B cell (primary cell): ENCODE measurements at regions not wholly inside any gene's neighbourhood (a gene's known extent, or its start where the extent isn't known, plus 50 kb on each side); places are given as distances from the start of the nearest gene placed in this dataset.

ENCODE experiments used
- ATAC-seq: fragments of 200-7000 bp; cut with Tn5 transposase; one replicate; pipeline ENCODE4 v1.10.0; 2021; ENCODE audit warnings: low read depth, mild to moderate bottlenecking, moderate number of reproducible peaks, moderate library complexity
- CTCF ChIA-PET: fragments of 350-600 bp; sonication (Branson Sonifier 250); formaldehyde crosslinking; loops from one replicate; lab custom pipeline; 2021; ENCODE audit warnings: antibody characterized with exemption, inconsistent platforms; lab: Charles Lee
- POLR2A ChIA-PET: fragments of 350-600 bp; sonication (Branson Sonifier 250); formaldehyde crosslinking; loops from one replicate; lab custom pipeline; 2021; ENCODE audit warnings: antibody characterized with exemption; lab: Charles Lee
- DNase-seq: peaks from one replicate; pipeline ENCODE4 v3.0.0; 2013
- H2AFZ ChIP-seq: 2 replicates; pipeline ENCODE4 v1.6.1; 2012; ENCODE audit warnings: mild to moderate bottlenecking, low read depth, low read length; ENCODE audit not compliant: insufficient read depth, poor library complexity, severe bottlenecking
- H3K27ac ChIP-seq, 2 donors: 1 replicate in 1 of 2; 2 replicates in 1 of 2; pipeline ENCODE4 v1.5.1; 2012 to 2013; ENCODE audit warnings: low read length in 2 of 2, mild to moderate bottlenecking in 2 of 2, moderate library complexity in 1 of 2
- H3K27me3 ChIP-seq, 4 experiments: fragments of 200-600 bp in 1 of 4; sonication (generic) in 1 of 4; replicated peaks in 1 of 4; 1 replicate in 2 of 4; 2 replicates in 2 of 4; pipeline versions ENCODE4 v1.6.1 to v1.7.0; 2013 to 2016; ENCODE audit warnings: low read length in 3 of 4, mild to moderate bottlenecking in 2 of 4, mixed read lengths in 1 of 4, moderate library complexity in 1 of 4; ENCODE audit not compliant: insufficient read depth in 4 of 4, control insufficient read depth in 3 of 4; ENCODE audit errors: control extremely low read depth in 1 of 4
- H3K36me3 ChIP-seq, 2 experiments: replicated peaks in 1 of 2; 1 replicate in 1 of 2; 2 replicates in 1 of 2; pipeline versions ENCODE4 v1.6.1 to v1.7.1; 2013; ENCODE audit warnings: low read length in 1 of 2; ENCODE audit not compliant: insufficient read depth in 2 of 2, control insufficient read depth in 1 of 2; ENCODE audit errors: control extremely low read depth in 1 of 2, extremely low read depth in 1 of 2
- H3K4me1 ChIP-seq, 2 donors: fragments of 200-600 bp in 1 of 2; sonication (generic) in 1 of 2; 1 replicate in 1 of 2; 2 replicates in 1 of 2; pipeline versions ENCODE4 v1.5.1 to v1.6.1; 2013 to 2017; ENCODE audit warnings: low read length in 2 of 2; ENCODE audit not compliant: control insufficient read depth in 2 of 2, insufficient read depth in 2 of 2
- H3K4me2 ChIP-seq: replicated peaks from 2 replicates; pipeline ENCODE3; 2012; ENCODE audit warnings: mild to moderate bottlenecking, low read depth, low read length; ENCODE audit not compliant: poor library complexity, severe bottlenecking
- H3K4me3 ChIP-seq, 5 experiments: fragments of 200-600 bp in 1 of 5; sonication (generic) in 1 of 5; 1 replicate in 3 of 5; 2 replicates in 2 of 5; pipeline versions ENCODE4 v1.5.1 to v1.7.0; 2011 to 2016; ENCODE audit warnings: low read length in 4 of 5, mild to moderate bottlenecking in 4 of 5, low read depth in 2 of 5, control low read depth in 1 of 5, moderate library complexity in 1 of 5; ENCODE audit not compliant: insufficient read depth in 1 of 5; ENCODE audit errors: control extremely low read depth in 1 of 5, extremely low read depth in 1 of 5
- H3K79me2 ChIP-seq: fragments of 200-600 bp; sonication (generic); one replicate; pipeline ENCODE4 v1.6.0; 2016; ENCODE audit warnings: low read length; ENCODE audit not compliant: control insufficient read depth, insufficient read depth
- H3K9ac ChIP-seq: fragments of 200-600 bp; sonication (generic); 2 replicates; pipeline ENCODE4 v1.6.1; 2017; ENCODE audit warnings: mild to moderate bottlenecking, low read length, moderate library complexity
- H3K9me3 ChIP-seq, 3 donors: one replicate each; pipeline versions ENCODE4 v1.6.1 to v1.7.1; 2013; ENCODE audit warnings: low read length in 2 of 3; ENCODE audit not compliant: control insufficient read depth in 2 of 3, insufficient read depth in 1 of 3; ENCODE audit errors: control extremely low read depth in 1 of 3
- H4K20me1 ChIP-seq: 2 replicates; pipeline ENCODE4 v1.6.0; 2012; ENCODE audit warnings: mild to moderate bottlenecking, low read length; ENCODE audit not compliant: insufficient read depth, control insufficient read depth, poor library complexity, severe bottlenecking
- H3K27ac Mint-ChIP-seq: one replicate; pipeline ENCODE4 v1.8.0; 2021; ENCODE audit warnings: mixed read lengths
- H3K27me3 Mint-ChIP-seq: one replicate; pipeline ENCODE4 v1.8.0; 2021; ENCODE audit warnings: mixed read lengths
- H3K4me1 Mint-ChIP-seq: one replicate; pipeline ENCODE4 v1.8.0; 2021; ENCODE audit warnings: mixed read lengths
- H3K4me3 Mint-ChIP-seq: one replicate; pipeline ENCODE4 v1.8.0; 2021; ENCODE audit warnings: mixed read lengths
- H3K9me3 Mint-ChIP-seq: one replicate; pipeline ENCODE4 v1.8.0; 2022; ENCODE audit warnings: mixed read lengths; ENCODE audit not compliant: insufficient read depth
- CTCF ChIP-seq: fragments of 200-600 bp; IDR thresholded peaks from one replicate; pipeline ENCODE4 v1.8.0; 2022; ENCODE audit warnings: antibody characterized with exemption, mild to moderate bottlenecking
- EZH2 ChIP-seq: IDR thresholded peaks from 2 replicates; pipeline ENCODE4 v1.6.1; 2012; ENCODE audit warnings: borderline replicate concordance, low read depth, mild to moderate bottlenecking, moderate library complexity, low read length; ENCODE audit not compliant: insufficient read depth, poor library complexity, severe bottlenecking
- WGBS: methylation state at CpG from one replicate; pipeline ENCODE4 v1.1.5; 2013; ENCODE audit warnings: missing lambda C conversion rate; ENCODE audit not compliant: insufficient coverage; 5-methylcytosine and 5-hydroxymethylcytosine counted together
- intact Hi-C: fragments of 100-400 bp; cut with micrococcal nuclease; formaldehyde crosslinking; loops from one replicate; pipeline ENCODE4 v1.10.0; 2022

GRCh38 chr13:62910541-62911060 lies 1495.0 kb upstream of the PCDH20 start:
- H3K79me2 ChIP-seq: no peaks in the 10 kb centered on the region
- H3K27ac ChIP-seq: no peak overlapping the region
- intact Hi-C loops: no loop called here
- H3K27me3 ChIP-seq: no peaks in the 10 kb centered on the region
- no peak overlapping the region for H2AFZ ChIP-seq
- ChIA-PET POLR2A (no interaction called here), CTCF (no interaction called here)
- no peaks in the 10 kb centered on the region for H4K20me1 ChIP-seq
- H3K9me3 Mint-ChIP-seq: peaks cover 6% of the 10 kb centered on the region
- TF ChIP-seq CTCF (no peak), EZH2 (no peak)
- WGBS: no CpG with 5 or more reads among the region's 4 CpGs
- H3K36me3 ChIP-seq: no peaks in the 10 kb centered on the region
- H3K4me3 ChIP-seq: no peak overlapping the region
- H3K4me2 ChIP-seq: no peak overlapping the region
- DNase-seq: no peak
- no peak for ATAC-seq
- H3K9ac ChIP-seq: no peak overlapping the region
- H3K4me3 Mint-ChIP-seq: no peak overlapping the region
- peaks cover 0 to 1% (median 0%) of the 10 kb centered on the region in 3 donors for H3K9me3 ChIP-seq
- H3K27ac Mint-ChIP-seq: no peak overlapping the region
- H3K4me1 ChIP-seq: no peaks in the 10 kb centered on the region
- H3K27me3 Mint-ChIP-seq: no peaks in the 10 kb centered on the region
- H3K4me1 Mint-ChIP-seq: no peaks in the 10 kb centered on the region

- Histone ChIP-seq H3K4me3 (no peak overlapping the region), H3K9me3 (peaks cover 0 to 1% (median 0%) of the 10 kb centered on the region in 3 donors), H3K79me2 (no peaks in the 10 kb centered on the region), H3K27ac (no peak overlapping the region), H2AFZ (no peak overlapping the region), H3K4me1 (no peaks in the 10 kb centered on the region), H3K9ac (no peak overlapping the region), H3K4me2 (no peak overlapping the region), H4K20me1 (no peaks in the 10 kb centered on the region), H3K27me3 (no peaks in the 10 kb centered on the region), H3K36me3 (no peaks in the 10 kb centered on the region)
- no peak overlapping the region for H3K4me3 Mint-ChIP-seq
- H3K27me3 Mint-ChIP-seq: no peaks in the 10 kb centered on the region
- no CpG with 5 or more reads among the region's 3 CpGs for WGBS
- intact Hi-C loops: no loop called here
- CTCF ChIA-PET: no interaction called here
- no peak overlapping the region for H3K27ac Mint-ChIP-seq
- DNase-seq (no peak), ATAC-seq (no peak)
- H3K9me3 Mint-ChIP-seq: peaks cover 6% of the 10 kb centered on the region
- POLR2A ChIA-PET: no interaction called here
- TF ChIP-seq EZH2 (no peak), CTCF (no peak)
- H3K4me1 Mint-ChIP-seq: no peaks in the 10 kb centered on the region
Observed at GRCh38 chr13:62908321-62908720, 1492.7 kb upstream of the PCDH20 start.
